H9 (cell line): ENCODE measurements at regions not wholly inside any gene's neighbourhood (a gene's known extent, or its start where the extent isn't known, plus 50 kb on each side); places are given as distances from the start of the nearest gene placed in this dataset.

ENCODE experiments used
- DNase-seq: peaks from one replicate; pipeline ENCODE4 v3.0.0-alpha.2; 2017
- H2AFZ ChIP-seq: one replicate; pipeline ENCODE4 v1.6.1; 2013; ENCODE audit warnings: mild to moderate bottlenecking, low read length, control low read depth, moderate library complexity
- H2AK5ac ChIP-seq: 2 replicates; pipeline ENCODE4 v1.6.1; 2013; ENCODE audit warnings: low read length, control low read depth, mixed read lengths; ENCODE audit not compliant: insufficient read length
- H2BK120ac ChIP-seq: one replicate; pipeline ENCODE4 v1.6.1; 2013; ENCODE audit warnings: low read depth, mild to moderate bottlenecking, low read length, control low read depth, inconsistent platforms; ENCODE audit not compliant: poor library complexity, severe bottlenecking
- H2BK12ac ChIP-seq: 2 replicates; pipeline ENCODE4 v1.6.1; 2013; ENCODE audit warnings: low read length, control low read depth, mixed read lengths, low read depth; ENCODE audit not compliant: insufficient read length
- H2BK15ac ChIP-seq: 2 replicates; pipeline ENCODE4 v1.6.1; 2013; ENCODE audit warnings: low read depth, low read length, control low read depth
- H2BK20ac ChIP-seq: one replicate; pipeline ENCODE4 v1.6.1; 2013; ENCODE audit warnings: low read depth, mild to moderate bottlenecking, low read length, control low read depth, inconsistent platforms; ENCODE audit not compliant: poor library complexity, severe bottlenecking
- H2BK5ac ChIP-seq: 2 replicates; pipeline ENCODE4 v1.6.1; 2013; ENCODE audit warnings: low read length, control low read depth, mixed read lengths; ENCODE audit not compliant: insufficient read length
- H3K14ac ChIP-seq: 2 replicates; pipeline ENCODE4 v1.6.1; 2013; ENCODE audit warnings: low read length, control low read depth; ENCODE audit not compliant: insufficient read depth
- H3K18ac ChIP-seq: 2 replicates; pipeline ENCODE4 v1.6.1; 2013; ENCODE audit warnings: low read depth, mild to moderate bottlenecking, mixed read lengths, low read length, control low read depth; ENCODE audit not compliant: insufficient read length
- H3K23ac ChIP-seq: 2 replicates; pipeline ENCODE4 v1.6.1; 2013; ENCODE audit warnings: low read length, control low read depth, mixed read lengths, low read depth; ENCODE audit not compliant: insufficient read length
- H3K23me2 ChIP-seq: 2 replicates; pipeline ENCODE4 v1.6.1; 2013; ENCODE audit warnings: low read depth, mild to moderate bottlenecking, mixed read lengths, low read length, control low read depth; ENCODE audit not compliant: insufficient read length, poor library complexity, severe bottlenecking
- H3K27ac ChIP-seq: 2 replicates; pipeline ENCODE4 v1.5.1; 2013; ENCODE audit warnings: low read length, control low read depth, mixed read lengths, low read depth; ENCODE audit not compliant: insufficient read length
- H3K27me3 ChIP-seq: 2 replicates; pipeline ENCODE4 v1.6.1; 2013; ENCODE audit warnings: low read length, control low read depth, inconsistent platforms; ENCODE audit not compliant: insufficient read depth
- H3K4ac ChIP-seq: 2 replicates; pipeline ENCODE4 v1.6.1; 2013; ENCODE audit warnings: low read depth, mild to moderate bottlenecking, control low read depth, inconsistent platforms, low read length, moderate library complexity
- H3K4me1 ChIP-seq: 2 replicates; pipeline ENCODE4 v1.6.1; 2013; ENCODE audit warnings: low read length, control low read depth, inconsistent platforms; ENCODE audit not compliant: insufficient read depth
- H3K4me2 ChIP-seq: 2 replicates; pipeline ENCODE4 v1.6.1; 2013; ENCODE audit warnings: low read length, control low read depth, mixed read lengths; ENCODE audit not compliant: insufficient read length, insufficient read depth
- H3K56ac ChIP-seq: 2 replicates; pipeline ENCODE4 v1.6.1; 2013; ENCODE audit warnings: low read depth, mild to moderate bottlenecking, mixed read lengths, low read length, control low read depth; ENCODE audit not compliant: insufficient read length
- H3K79me1 ChIP-seq: 2 replicates; pipeline ENCODE4 v1.6.1; 2013; ENCODE audit warnings: low read depth, mild to moderate bottlenecking, moderate library complexity, low read length, control low read depth, inconsistent platforms; ENCODE audit not compliant: insufficient read depth, poor library complexity, severe bottlenecking
- H3K79me2 ChIP-seq: 2 replicates; pipeline ENCODE4 v1.6.1; 2013; ENCODE audit warnings: low read length, control low read depth, inconsistent platforms; ENCODE audit not compliant: insufficient read depth
- H3K9ac ChIP-seq: 2 replicates; pipeline ENCODE4 v1.6.1; 2013; ENCODE audit warnings: low read length, control low read depth, mixed read lengths; ENCODE audit not compliant: insufficient read length; ENCODE audit errors: extremely low read depth
- H3K9me3 ChIP-seq: one replicate; pipeline ENCODE4 v1.6.1; 2013; ENCODE audit warnings: low read depth, low read length, inconsistent platforms; ENCODE audit not compliant: control insufficient read depth
- H3T11ph ChIP-seq: one replicate; pipeline ENCODE4 v1.6.1; 2013; ENCODE audit warnings: mild to moderate bottlenecking, low read length, control low read depth, inconsistent platforms
- H4K20me1 ChIP-seq: one replicate; pipeline ENCODE4 v1.6.1; 2013; ENCODE audit not compliant: control insufficient read depth, insufficient read length, insufficient read depth
- H4K5ac ChIP-seq: 2 replicates; pipeline ENCODE4 v1.6.1; 2013; ENCODE audit warnings: low read depth, mild to moderate bottlenecking, mixed read lengths, low read length, control low read depth; ENCODE audit not compliant: insufficient read length
- H4K8ac ChIP-seq: replicated peaks from 2 replicates; pipeline ENCODE4 v1.6.1; 2013; ENCODE audit warnings: low read length, control low read depth, mixed read lengths, low read depth; ENCODE audit not compliant: insufficient read length
- H4K91ac ChIP-seq: 2 replicates; pipeline ENCODE4 v1.6.1; 2013; ENCODE audit warnings: low read depth, mild to moderate bottlenecking, moderate library complexity, mixed read lengths, low read length, control low read depth; ENCODE audit not compliant: insufficient read length
- H3K27ac Mint-ChIP-seq, 3 experiments: 2 replicates in 2 of 3; 3 replicates in 1 of 3; pipeline ENCODE4 v1.8.0; 2020 to 2021; ENCODE audit warnings: mixed read lengths in 3 of 3, mild to moderate bottlenecking in 1 of 3, moderate library complexity in 1 of 3
- H3K27me3 Mint-ChIP-seq: 2 replicates; pipeline ENCODE4 v1.8.0; 2021; ENCODE audit warnings: low read depth, mild to moderate bottlenecking, moderate library complexity, mixed read lengths
- H3K36me3 Mint-ChIP-seq, 3 experiments: 2 replicates in 2 of 3; 3 replicates in 1 of 3; pipeline ENCODE4 v1.8.0; 2020 to 2021; ENCODE audit warnings: low read depth in 3 of 3, mixed read lengths in 3 of 3; ENCODE audit not compliant: insufficient read depth in 1 of 3
- H3K4me1 Mint-ChIP-seq, 2 experiments: 2 replicates each; pipeline ENCODE4 v1.8.0; 2020; ENCODE audit warnings: mixed read lengths in 2 of 2
- H3K4me3 Mint-ChIP-seq, 2 experiments: 2 replicates in 1 of 2; 3 replicates in 1 of 2; pipeline ENCODE4 v1.8.0; 2020 to 2021; ENCODE audit warnings: mild to moderate bottlenecking in 2 of 2, mixed read lengths in 2 of 2, moderate library complexity in 1 of 2
- H3K9me3 Mint-ChIP-seq, 2 experiments: 2 replicates in 1 of 2; 3 replicates in 1 of 2; pipeline ENCODE4 v1.8.0; 2020; ENCODE audit warnings: mild to moderate bottlenecking in 2 of 2, mixed read lengths in 2 of 2, moderate library complexity in 1 of 2
- CTCF ChIP-seq: fragments of 200-600 bp; sonication (generic); conservative IDR thresholded peaks from 3 replicates; pipeline ENCODE4 v1.8.0; 2021; ENCODE audit warnings: antibody characterized with exemption, mild to moderate bottlenecking
- WGBS: extraction: QIAGEN DNeasy Blood & Tissue Kit; methylation state at CpG from one replicate; pipeline ENCODE4 v1.1.7; 2013; ENCODE audit warnings: missing lambda C conversion rate, low lambda C conversion rate, mixed read lengths; ENCODE audit not compliant: insufficient read length; ENCODE audit errors: extremely low coverage; 5-methylcytosine and 5-hydroxymethylcytosine counted together

DNA sequence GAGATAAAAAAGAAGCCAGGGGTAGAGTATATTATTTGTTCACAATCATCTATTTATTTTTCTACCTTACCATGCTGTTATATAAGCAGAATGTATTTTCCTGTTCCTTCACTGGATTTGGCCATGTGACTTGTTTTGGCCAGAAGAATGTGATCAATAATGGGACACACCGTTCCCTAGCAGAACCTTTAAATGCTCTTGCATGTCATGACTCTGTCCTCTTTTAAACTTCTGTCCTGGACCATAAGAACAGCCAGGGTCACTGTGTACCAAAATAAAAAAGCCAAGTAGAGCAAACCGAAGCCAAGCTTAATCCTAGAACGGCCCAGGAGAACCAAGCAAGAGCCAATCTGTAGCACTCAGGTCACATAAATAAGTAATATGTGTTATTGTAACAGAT, 1682.4 kb downstream of the LRRC4C start:
- Histone ChIP-seq H2BK12ac (no peak overlapping the region), H2AFZ (no peak overlapping the region), H4K91ac (no peak overlapping the region), H3K9ac (no peak overlapping the region), H2BK120ac (no peak overlapping the region), H3K4ac (no peak overlapping the region), H2AK5ac (no peak overlapping the region), H3K4me2 (no peak overlapping the region), H3K23me2 (no peaks in the 10 kb centered on the region), H4K8ac (no peak overlapping the region), H3K18ac (no peak overlapping the region), H2BK5ac (no peak overlapping the region), H4K20me1 (no peaks in the 10 kb centered on the region), H3K14ac (no peak overlapping the region), H3K23ac (no peak overlapping the region), H2BK15ac (no peak overlapping the region), H3K56ac (no peak overlapping the region), H3K9me3 (no peaks in the 10 kb centered on the region), H2BK20ac (no peak overlapping the region), H3K79me1 (no peaks in the 10 kb centered on the region), H3T11ph (no peak overlapping the region), H3K27ac (no peak overlapping the region), H3K4me1 (no peaks in the 10 kb centered on the region), H3K79me2 (no peaks in the 10 kb centered on the region), H3K27me3 (no peaks in the 10 kb centered on the region), H4K5ac (no peak overlapping the region)
- Mint-ChIP-seq H3K4me3 (no peak overlapping the region), H3K36me3 (no peaks in the 10 kb centered on the region; a peak in 1 of 7 replicates), H3K4me1 (no peaks in the 10 kb centered on the region), H3K27ac (no peak overlapping the region), H3K27me3 (no peaks in the 10 kb centered on the region), H3K9me3 (no peaks in the 10 kb centered on the region)
- DNase-seq, result no peak
- WGBS, result no CpG with 5 or more reads among the region's 3 CpGs
- TF ChIP-seq CTCF, result no peak
